GM21619 (cell line): ENCODE measurements at regions not wholly inside any gene's neighbourhood (a gene's known extent, or its start where the extent isn't known, plus 50 kb on each side); places are given as distances from the start of the nearest gene placed in this dataset.
"Not testable (repeated sequence)": the region's sequence is repeated elsewhere in the genome, so short reads cannot be mapped to it uniquely, and the experiment has no call there.

Source experiments
- ATAC-seq: cut with Tn5 transposase; IDR thresholded peaks from one replicate; pipeline ENCODE4 v1.9.1; 2021; ENCODE audit not compliant: unreplicated experiment

DNA sequence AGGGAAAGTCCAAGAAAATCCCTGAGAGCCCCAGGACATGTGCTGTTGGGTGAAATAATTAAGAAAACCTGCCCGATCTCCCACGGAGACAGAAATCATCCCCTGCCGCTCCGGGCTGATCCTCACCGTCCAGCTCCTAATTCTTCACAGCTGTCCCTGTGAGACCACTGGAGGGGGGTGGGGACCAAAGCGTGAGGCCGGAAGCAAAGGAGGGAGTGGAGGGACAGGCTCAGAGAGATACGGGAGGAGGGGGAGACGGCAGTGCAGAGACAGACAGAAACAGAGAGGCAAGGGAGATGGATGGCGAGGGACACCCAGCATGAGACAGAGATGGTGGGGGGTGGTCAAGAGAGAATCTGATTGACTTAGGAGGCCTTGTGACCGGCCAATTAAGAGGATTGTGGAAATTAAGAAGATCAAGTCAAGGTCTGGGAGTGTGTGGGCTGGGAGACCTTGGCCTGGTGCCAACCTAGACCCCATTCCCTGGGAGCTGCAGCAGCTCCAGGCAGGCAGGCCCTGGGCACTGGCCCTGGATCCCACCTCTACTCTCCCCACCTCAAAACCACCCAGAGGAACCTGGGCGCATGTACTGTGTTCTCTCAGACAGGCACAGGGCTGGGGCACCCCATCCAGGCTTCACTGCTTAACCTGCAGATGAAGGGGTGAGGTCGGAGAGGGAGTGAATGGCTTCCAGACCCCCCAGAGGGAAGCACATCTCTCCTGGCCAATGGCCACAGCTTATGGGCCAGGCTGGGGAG is 113.2 kb upstream of the ALDH1A3 start:
- ATAC-seq, result no peak

- ATAC-seq, result no peak
Observed at GRCh38 chr15:100767001-100767825, 112.4 kb upstream of the ALDH1A3 start.

DNA sequence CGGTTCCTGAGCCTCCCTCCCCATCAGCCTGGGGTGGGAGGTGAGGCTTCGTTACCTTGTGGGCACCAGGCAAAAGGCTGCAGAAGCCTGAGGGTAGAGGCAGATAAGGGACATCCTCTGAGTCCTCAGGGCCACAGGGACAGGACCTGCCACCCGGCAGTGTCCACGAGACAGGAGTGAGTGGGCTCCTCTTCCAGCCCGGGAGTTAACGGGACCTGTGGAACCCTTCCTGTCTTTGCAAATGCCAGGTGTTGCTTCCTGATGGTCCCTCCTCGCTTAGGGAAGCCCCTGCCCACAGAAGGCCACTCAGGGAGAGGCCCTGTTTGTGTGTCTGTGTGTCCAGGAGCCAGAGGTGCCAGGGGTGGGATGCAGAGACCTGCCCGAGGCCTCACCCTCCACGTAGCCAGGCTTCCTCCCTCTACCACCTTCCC is 111.1 kb upstream of the ALDH1A3 start:
- ATAC-seq, result no peak

DNA sequence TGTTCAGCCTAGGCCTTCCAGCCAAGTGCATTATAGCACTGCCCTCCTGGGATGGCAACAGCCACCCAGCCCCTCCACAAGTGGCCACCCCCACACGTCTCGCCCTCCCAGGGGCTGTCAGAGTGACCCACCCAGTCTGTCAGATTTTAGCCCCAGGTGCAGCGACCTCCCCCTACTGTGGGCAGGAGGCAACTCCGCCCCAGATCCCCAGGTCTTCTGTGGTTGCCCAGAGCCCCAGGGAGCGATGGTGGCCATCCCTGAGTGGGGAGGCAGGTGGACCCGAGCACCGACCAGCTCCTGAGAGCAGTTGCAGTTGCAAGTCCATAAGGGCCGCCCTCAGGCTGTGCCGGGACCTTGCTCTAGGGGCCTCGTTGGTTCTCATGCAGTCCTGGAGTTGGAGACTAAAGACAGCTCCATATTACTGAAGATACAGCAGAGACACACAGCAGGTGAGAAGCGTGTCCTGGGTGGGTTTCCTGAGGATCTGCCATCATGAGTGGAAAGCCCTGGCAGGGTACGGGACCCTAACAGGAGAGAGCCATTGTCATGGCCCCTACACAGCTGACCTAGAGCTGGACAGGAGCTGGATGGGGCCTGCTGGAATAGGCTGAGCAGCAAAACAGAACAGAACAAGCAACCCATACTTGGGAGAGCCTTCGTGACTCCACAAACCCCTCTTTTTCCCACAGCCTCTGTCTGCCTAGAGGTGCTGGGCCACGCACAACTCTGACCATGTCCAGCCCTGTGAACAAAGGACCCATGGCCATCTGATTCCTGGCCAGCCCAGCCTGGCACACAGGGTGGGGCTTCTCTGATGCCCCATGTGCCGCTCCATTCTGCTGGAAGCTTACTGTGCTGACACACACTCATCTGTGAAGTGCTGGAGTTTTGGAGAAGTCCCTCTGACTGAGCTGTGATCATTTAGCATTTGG is 110.3 kb upstream of the ALDH1A3 start:
- ATAC-seq, result no peak

DNA sequence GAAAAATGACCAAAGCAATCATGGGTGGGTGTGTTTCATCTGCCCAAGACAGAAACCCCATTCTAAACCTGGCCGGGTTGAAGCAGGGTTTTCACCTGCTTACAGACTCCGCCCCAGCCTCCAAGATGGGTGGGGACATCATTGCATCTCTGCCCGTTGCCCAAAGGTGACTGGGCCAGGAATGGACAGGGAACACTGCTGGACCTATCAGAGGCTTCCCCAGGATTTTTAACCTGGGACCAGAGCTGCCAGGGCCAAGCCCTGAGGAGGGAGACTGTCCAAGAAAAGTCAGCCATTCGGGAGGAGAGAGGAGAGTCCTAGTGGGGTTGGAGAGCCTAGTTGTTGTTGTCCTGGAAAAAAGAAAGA is 109.7 kb upstream of the ALDH1A3 start:
- ATAC-seq, result no peak

- ATAC-seq, result no peak
Observed at GRCh38 chr15:100770661-100771584, 108.7 kb upstream of the ALDH1A3 start.

GRCh38 chr15:100771746-100772145 is 107.9 kb upstream of the ALDH1A3 start:
- no peak for ATAC-seq

DNA sequence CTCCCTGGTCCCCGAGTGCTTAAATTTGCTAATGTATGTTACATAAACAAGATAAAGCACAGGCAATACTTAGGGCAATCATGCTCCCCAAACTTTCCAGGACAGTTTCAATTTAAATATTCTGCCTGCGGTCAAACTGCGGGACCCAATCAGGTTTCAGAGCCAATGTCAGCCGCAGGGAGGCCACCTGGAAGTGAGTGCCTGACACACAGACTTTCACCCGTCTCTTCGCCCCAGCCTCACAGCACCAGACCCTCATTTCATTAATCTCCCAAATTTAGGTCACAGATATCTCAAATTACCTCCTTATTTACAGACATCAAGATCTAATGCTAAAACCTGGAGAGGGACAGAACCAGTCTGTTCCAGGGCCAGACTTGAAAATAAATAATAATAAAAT is 107.2 kb upstream of the ALDH1A3 start:
- no peak for ATAC-seq

- no peak for ATAC-seq
Observed at GRCh38 chr15:100772892-100773520, 106.6 kb upstream of the ALDH1A3 start.

- ATAC-seq, result not testable (repeated sequence)
Observed at GRCh38 chr15:100774044-100774443, 105.6 kb upstream of the ALDH1A3 start.

DNA sequence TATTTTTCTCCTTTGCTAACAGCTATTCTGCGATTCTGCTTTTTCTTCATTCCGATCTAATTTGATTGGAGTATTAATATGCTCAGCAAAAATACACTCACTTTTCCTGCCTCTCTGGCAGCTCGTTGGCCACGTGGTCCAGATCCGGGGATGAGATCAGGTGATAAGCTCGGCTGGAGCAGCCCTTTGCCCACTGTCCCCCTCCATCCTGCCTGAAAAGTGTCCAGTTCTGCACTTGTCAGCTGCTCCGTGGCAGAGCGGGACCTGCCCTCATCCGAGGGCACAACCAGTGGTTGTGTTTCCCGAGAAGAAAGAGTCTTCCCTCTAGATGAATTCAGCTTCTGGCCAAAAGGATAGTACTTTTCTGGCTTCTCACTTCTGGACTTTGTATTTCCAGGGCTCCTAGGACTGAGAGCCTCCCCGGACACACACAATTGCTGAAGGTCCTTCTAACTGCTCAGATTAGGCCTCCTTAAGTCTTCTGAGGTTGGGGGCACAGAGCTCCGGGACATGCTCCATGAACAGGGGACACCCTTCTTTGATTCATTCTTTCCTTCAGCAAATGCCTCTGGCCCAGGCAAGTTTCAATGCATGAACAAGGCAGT is 103.9 kb upstream of the ALDH1A3 start:
- no peak for ATAC-seq

GRCh38 chr15:100777821-100778220 is 101.8 kb upstream of the ALDH1A3 start:
- ATAC-seq, result no peak

DNA sequence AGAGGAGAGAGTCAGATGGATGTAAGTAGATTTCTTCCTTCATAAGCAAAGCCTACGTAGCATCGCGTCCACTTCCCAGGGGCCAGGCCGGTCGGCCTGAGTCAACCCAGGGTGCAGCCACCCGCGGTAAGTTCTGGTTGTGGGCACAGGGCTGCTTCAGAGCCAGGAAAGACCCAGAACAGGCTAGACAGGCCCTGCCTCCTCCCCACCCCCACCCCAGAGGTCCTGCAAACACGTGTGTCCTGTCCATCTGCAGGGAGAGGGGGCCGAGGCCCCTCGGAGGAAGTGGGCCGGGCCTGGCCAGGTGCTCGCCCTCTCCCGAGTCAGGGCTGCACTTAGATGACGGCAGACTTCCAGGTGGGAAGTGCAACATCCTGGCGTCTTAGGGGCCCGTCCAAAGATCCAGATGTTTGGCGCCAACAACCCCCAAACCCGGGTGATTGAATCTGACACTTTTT is 100.8 kb upstream of the ALDH1A3 start:
- ATAC-seq, result no peak

DNA sequence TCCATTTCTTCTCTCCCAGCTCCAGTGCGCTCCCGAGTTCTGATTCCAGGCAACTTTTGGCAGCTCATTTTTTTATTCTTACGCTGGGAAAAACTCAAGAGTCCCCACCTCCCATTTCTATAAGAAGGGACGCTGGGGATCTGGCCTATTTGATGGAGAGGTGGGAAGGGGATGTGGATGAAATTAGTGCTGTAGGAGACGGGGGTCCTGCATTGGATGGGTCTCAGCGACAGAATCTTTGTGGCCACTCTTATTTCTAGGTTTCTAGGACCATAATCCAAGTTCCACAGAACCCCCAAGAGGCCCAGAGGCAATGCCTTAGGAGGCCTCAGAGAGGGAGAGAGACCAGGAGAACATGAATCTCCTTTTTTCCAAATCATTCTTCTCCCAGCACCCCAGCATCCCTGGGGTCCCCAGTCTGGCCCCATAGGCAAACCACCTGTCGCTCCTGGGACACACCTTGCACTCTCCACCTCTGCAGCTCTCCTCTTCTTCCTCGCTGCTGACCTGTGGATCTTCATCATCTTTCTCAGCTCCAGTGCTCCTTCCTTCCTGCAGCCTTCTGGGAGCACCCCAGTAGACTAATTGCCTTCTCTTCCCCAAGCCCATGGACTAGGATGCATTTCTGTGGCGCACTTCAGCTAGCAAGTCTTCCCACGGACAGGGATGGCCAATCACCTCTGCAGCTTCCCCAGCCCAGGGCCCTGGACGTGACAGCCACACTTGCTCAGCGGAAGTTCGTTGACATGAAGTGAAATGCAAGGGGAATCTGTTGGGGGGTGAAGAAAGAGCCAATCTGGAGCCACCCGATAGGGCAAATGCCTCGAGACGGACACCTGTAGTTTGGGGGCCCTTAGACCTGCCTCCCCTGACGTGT is 100.1 kb upstream of the ALDH1A3 start:
- no peak for ATAC-seq

- no peak for ATAC-seq
Observed at GRCh38 chr15:100780208-100780800, 99.3 kb upstream of the ALDH1A3 start.

DNA sequence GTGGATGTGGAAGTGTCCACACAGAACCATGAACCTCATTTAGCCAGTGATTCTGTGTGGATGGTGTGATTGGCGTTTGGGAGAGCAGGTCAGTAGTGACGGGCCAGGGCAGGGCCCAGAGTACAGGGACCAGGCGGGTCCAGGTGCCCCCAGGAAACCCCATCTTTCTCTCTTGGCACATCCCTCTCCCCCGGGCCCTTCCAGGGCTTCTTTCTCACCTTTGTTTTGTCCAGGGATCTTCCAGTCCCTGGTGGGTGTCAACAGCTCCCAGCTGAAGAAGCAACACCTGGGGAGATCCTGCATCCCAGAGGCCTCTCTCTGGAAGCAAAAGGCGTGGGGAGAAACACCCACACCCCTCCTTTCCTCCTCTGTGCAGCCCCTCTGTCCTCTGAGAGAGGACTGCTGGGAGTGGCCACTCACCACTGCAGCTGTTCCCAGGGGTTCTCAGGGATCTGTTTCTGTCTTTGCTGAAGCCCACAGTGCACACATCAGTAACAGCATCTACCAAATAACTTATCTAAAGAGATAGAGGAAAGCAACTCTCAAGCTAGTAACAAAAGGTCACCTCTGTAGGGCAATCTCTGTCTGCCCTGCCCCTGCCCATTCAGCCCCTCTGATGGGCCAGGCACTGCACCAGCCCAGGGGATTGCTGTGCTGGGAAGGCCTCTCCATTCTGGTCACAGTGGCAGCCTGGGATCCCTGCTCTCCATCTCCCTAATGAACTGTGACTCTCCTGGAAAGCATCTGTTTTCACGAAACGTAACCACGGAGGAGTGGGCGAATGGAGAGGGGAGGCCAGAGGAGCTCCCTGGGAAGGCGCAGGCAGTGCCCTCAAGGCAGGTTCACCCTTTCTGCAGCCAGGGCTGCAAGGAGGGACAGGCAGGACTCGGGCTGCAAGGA is 98.3 kb upstream of the ALDH1A3 start:
- no peak for ATAC-seq
